ENCODE measurements at regions not wholly inside any gene's neighbourhood (a gene's known extent, or its start where the extent isn't known, plus 50 kb on each side); places are given as distances from the start of the nearest gene placed in this dataset.
"Not testable (repeated sequence)": the region's sequence is repeated elsewhere in the genome, so short reads cannot be mapped to it uniquely, and the experiment has no call there.

- no peaks in the 10 kb centered on the region for H3K36me3 Mint-ChIP-seq (ENCODE audit: low read depth)
- no peak overlapping the region for H3K4me3 Mint-ChIP-seq
- no peaks in the 10 kb centered on the region for H3K9me3 Mint-ChIP-seq
- no peak overlapping the region for H3K27ac Mint-ChIP-seq
- H3K27me3 Mint-ChIP-seq = peaks cover 19% of the 10 kb centered on the region
- no peak for DNase-seq
- H3K4me1 Mint-ChIP-seq (ENCODE audit: low read depth) = no peaks in the 10 kb centered on the region
Measured at GRCh38 chr4:153887217-153887616, 98.3 kb upstream of the SFRP2 start.

GRCh38 chr4:153884325-153884724, 95.4 kb upstream of the SFRP2 start:
- Mint-ChIP-seq H3K27me3 (peaks cover 8% of the 10 kb centered on the region), H3K9me3 (peaks cover 16% of the 10 kb centered on the region), H3K27ac (no peak overlapping the region), H3K4me1 (ENCODE audit: low read depth) (no peaks in the 10 kb centered on the region), H3K4me3 (no peak overlapping the region), H3K36me3 (ENCODE audit: low read depth) (no peaks in the 10 kb centered on the region)
- no peak for DNase-seq

GRCh38 chr4:153880983-153881382, 92.1 kb upstream of the SFRP2 start:
- no peak for DNase-seq
- H3K36me3 Mint-ChIP-seq (ENCODE audit: low read depth) = no peaks in the 10 kb centered on the region
- no peaks in the 10 kb centered on the region for H3K4me1 Mint-ChIP-seq (ENCODE audit: low read depth)
- no peak overlapping the region for H3K4me3 Mint-ChIP-seq
- H3K27me3 Mint-ChIP-seq = peaks cover 5% of the 10 kb centered on the region
- no peak overlapping the region for H3K27ac Mint-ChIP-seq
- peaks cover 16% of the 10 kb centered on the region for H3K9me3 Mint-ChIP-seq

- Mint-ChIP-seq H3K27me3 (peaks cover 4% of the 10 kb centered on the region), H3K9me3 (peaks cover 16% of the 10 kb centered on the region), H3K27ac (no peak overlapping the region), H3K4me3 (no peak overlapping the region), H3K4me1 (ENCODE audit: low read depth) (no peaks in the 10 kb centered on the region), H3K36me3 (ENCODE audit: low read depth) (no peaks in the 10 kb centered on the region)
- DNase-seq = no peak
Measured at GRCh38 chr4:153877898-153878297, 89.0 kb upstream of the SFRP2 start.

- Mint-ChIP-seq H3K27ac (no peak overlapping the region), H3K27me3 (peaks cover 12% of the 10 kb centered on the region), H3K9me3 (peaks cover 1% of the 10 kb centered on the region), H3K4me3 (no peak overlapping the region), H3K36me3 (ENCODE audit: low read depth) (no peaks in the 10 kb centered on the region), H3K4me1 (ENCODE audit: low read depth) (no peaks in the 10 kb centered on the region)
- DNase-seq = no peak
Measured at GRCh38 chr4:153873741-153874140, 84.9 kb upstream of the SFRP2 start.

- Mint-ChIP-seq H3K27me3 (peaks cover 18% of the 10 kb centered on the region), H3K9me3 (peaks cover 56% of the 10 kb centered on the region)
- DNase-seq; H3K4me1 Mint-ChIP-seq (ENCODE audit: low read depth); H3K36me3 Mint-ChIP-seq (ENCODE audit: low read depth); H3K4me3 Mint-ChIP-seq; H3K27ac Mint-ChIP-seq: not testable (repeated sequence)
Measured at GRCh38 chr4:153866766-153867165, 77.9 kb upstream of the SFRP2 start.

GRCh38 chr4:153852501-153852900, 63.6 kb upstream of the SFRP2 start:
- no peaks in the 10 kb centered on the region for H3K36me3 Mint-ChIP-seq (ENCODE audit: low read depth)
- no peak overlapping the region for H3K27ac Mint-ChIP-seq
- no peaks in the 10 kb centered on the region for H3K4me1 Mint-ChIP-seq (ENCODE audit: low read depth)
- H3K9me3 Mint-ChIP-seq = peaks cover 24% of the 10 kb centered on the region
- no peak overlapping the region for H3K4me3 Mint-ChIP-seq
- no peak for DNase-seq
- peaks cover 63% of the 10 kb centered on the region for H3K27me3 Mint-ChIP-seq

GRCh38 chr4:153850533-153851280, 61.8 kb upstream of the SFRP2 start:
- no peaks in the 10 kb centered on the region for H3K4me1 Mint-ChIP-seq (ENCODE audit: low read depth)
- DNase-seq = no peak
- no peak overlapping the region for H3K4me3 Mint-ChIP-seq
- H3K36me3 Mint-ChIP-seq (ENCODE audit: low read depth) = no peaks in the 10 kb centered on the region
- H3K27me3 Mint-ChIP-seq = peaks cover 55% of the 10 kb centered on the region
- H3K27ac Mint-ChIP-seq = no peak overlapping the region
- peaks cover 9% of the 10 kb centered on the region for H3K9me3 Mint-ChIP-seq

GRCh38 chr4:153844144-153844543, 55.3 kb upstream of the SFRP2 start:
- no peak overlapping the region for H3K27ac Mint-ChIP-seq
- H3K9me3 Mint-ChIP-seq = no peaks in the 10 kb centered on the region
- peaks cover 18% of the 10 kb centered on the region for H3K27me3 Mint-ChIP-seq
- H3K4me1 Mint-ChIP-seq (ENCODE audit: low read depth) = no peaks in the 10 kb centered on the region
- H3K36me3 Mint-ChIP-seq (ENCODE audit: low read depth) = no peaks in the 10 kb centered on the region
- DNase-seq = no peak
- H3K4me3 Mint-ChIP-seq = no peak overlapping the region

Measured in activated T-cell treated with anti-CD3 and anti-CD28 coated beads, Interleukin-2, amount 50 U/mL, for 24 hours (primary cell).